T-helper 1 cell treated with Interleukin-12 subunit alpha and Interleukin-12 subunit beta and Interleukin-4 antibody, amounts not matched to agents 30 μg/mL and 1 μg/mL, for 36 hours (primary cell): ENCODE measurements at regions not wholly inside any gene's neighbourhood (a gene's known extent, or its start where the extent isn't known, plus 50 kb on each side); places are given as distances from the start of the nearest gene placed in this dataset.
"Not testable (repeated sequence)": the region's sequence is repeated elsewhere in the genome, so short reads cannot be mapped to it uniquely, and the experiment has no call there.

Source experiments
- H3K27ac Mint-ChIP-seq: one replicate; pipeline ENCODE4 v1.8.0; 2021; ENCODE audit warnings: mild to moderate bottlenecking, mixed read lengths
- H3K27me3 Mint-ChIP-seq: one replicate; pipeline ENCODE4 v1.8.0; 2021; ENCODE audit warnings: low read depth, mixed read lengths
- H3K36me3 Mint-ChIP-seq: one replicate; pipeline ENCODE4 v1.8.0; 2021; ENCODE audit warnings: low read depth, mixed read lengths
- H3K4me1 Mint-ChIP-seq: one replicate; pipeline ENCODE4 v1.8.0; 2021; ENCODE audit warnings: low read depth, mixed read lengths
- H3K4me3 Mint-ChIP-seq: one replicate; pipeline ENCODE4 v1.8.0; 2021; ENCODE audit warnings: mild to moderate bottlenecking, moderate library complexity, mixed read lengths
- H3K9me3 Mint-ChIP-seq: one replicate; pipeline ENCODE4 v1.8.0; 2021; ENCODE audit warnings: mixed read lengths

- H3K27ac Mint-ChIP-seq = no peak overlapping the region
Measured at GRCh38 chrX:66961665-66962064, 322.8 kb upstream of the EDA2R start.

GRCh38 chrX:66931713-66932112, 292.8 kb upstream of the EDA2R start:
- no peaks in the 10 kb centered on the region for H3K27me3 Mint-ChIP-seq
- no peak overlapping the region for H3K27ac Mint-ChIP-seq
- no peaks in the 10 kb centered on the region for H3K4me1 Mint-ChIP-seq
- H3K9me3 Mint-ChIP-seq = peaks cover 9% of the 10 kb centered on the region
- H3K36me3 Mint-ChIP-seq = no peaks in the 10 kb centered on the region
- H3K4me3 Mint-ChIP-seq = no peak overlapping the region

More at GRCh38 chrX:66961665-66962064, 322.8 kb upstream of the EDA2R start:
- Mint-ChIP-seq H3K36me3 (no peaks in the 10 kb centered on the region), H3K4me3 (no peak overlapping the region), H3K4me1 (no peaks in the 10 kb centered on the region), H3K9me3 (peaks cover 16% of the 10 kb centered on the region), H3K27me3 (no peaks in the 10 kb centered on the region)

- not testable (repeated sequence) for H3K27ac Mint-ChIP-seq, H3K27me3 Mint-ChIP-seq, H3K4me1 Mint-ChIP-seq, H3K36me3 Mint-ChIP-seq, H3K9me3 Mint-ChIP-seq, H3K4me3 Mint-ChIP-seq
Measured at GRCh38 chrX:66930516-66930915, 291.6 kb upstream of the EDA2R start.

GRCh38 chrX:66920296-66920695, 281.4 kb upstream of the EDA2R start:
- Mint-ChIP-seq H3K27ac (no peak overlapping the region), H3K4me3 (no peak overlapping the region), H3K36me3 (no peaks in the 10 kb centered on the region), H3K9me3 (no peaks in the 10 kb centered on the region), H3K27me3 (no peaks in the 10 kb centered on the region), H3K4me1 (no peaks in the 10 kb centered on the region)

GRCh38 chrX:66919280-66919832, 280.5 kb upstream of the EDA2R start:
- Mint-ChIP-seq H3K4me1 (no peaks in the 10 kb centered on the region), H3K9me3 (no peaks in the 10 kb centered on the region), H3K27me3 (no peaks in the 10 kb centered on the region), H3K27ac (no peak overlapping the region), H3K4me3 (no peak overlapping the region), H3K36me3 (no peaks in the 10 kb centered on the region)

GRCh38 chrX:66918511-66918910, 279.6 kb upstream of the EDA2R start:
- Mint-ChIP-seq H3K4me1 (no peaks in the 10 kb centered on the region), H3K9me3 (no peaks in the 10 kb centered on the region), H3K27me3 (no peaks in the 10 kb centered on the region), H3K4me3 (no peak overlapping the region), H3K27ac (no peak overlapping the region), H3K36me3 (no peaks in the 10 kb centered on the region)

GRCh38 chrX:66915893-66916292, 277.0 kb upstream of the EDA2R start:
- H3K9me3 Mint-ChIP-seq = no peaks in the 10 kb centered on the region
- no peak overlapping the region for H3K4me3 Mint-ChIP-seq
- H3K27ac Mint-ChIP-seq = no peak overlapping the region
- no peaks in the 10 kb centered on the region for H3K4me1 Mint-ChIP-seq
- no peaks in the 10 kb centered on the region for H3K36me3 Mint-ChIP-seq
- no peaks in the 10 kb centered on the region for H3K27me3 Mint-ChIP-seq

- H3K27me3 Mint-ChIP-seq = no peaks in the 10 kb centered on the region
- H3K36me3 Mint-ChIP-seq = no peaks in the 10 kb centered on the region
- no peak overlapping the region for H3K27ac Mint-ChIP-seq
- H3K9me3 Mint-ChIP-seq = no peaks in the 10 kb centered on the region
- H3K4me3 Mint-ChIP-seq = no peak overlapping the region
- H3K4me1 Mint-ChIP-seq = no peaks in the 10 kb centered on the region
Measured at GRCh38 chrX:66914080-66914479, 275.2 kb upstream of the EDA2R start.

- Mint-ChIP-seq H3K27me3 (no peaks in the 10 kb centered on the region), H3K36me3 (no peaks in the 10 kb centered on the region), H3K4me1 (no peaks in the 10 kb centered on the region), H3K27ac (no peak overlapping the region), H3K4me3 (no peak overlapping the region), H3K9me3 (no peaks in the 10 kb centered on the region)
Measured at GRCh38 chrX:66912417-66912816, 273.5 kb upstream of the EDA2R start.

GRCh38 chrX:66902081-66902480, 263.2 kb upstream of the EDA2R start:
- Mint-ChIP-seq H3K27me3 (no peaks in the 10 kb centered on the region), H3K27ac (no peak overlapping the region), H3K36me3 (no peaks in the 10 kb centered on the region), H3K4me1 (no peaks in the 10 kb centered on the region), H3K4me3 (no peak overlapping the region), H3K9me3 (no peaks in the 10 kb centered on the region)

GRCh38 chrX:66900886-66901285, 262.0 kb upstream of the EDA2R start:
- Mint-ChIP-seq H3K27me3 (no peaks in the 10 kb centered on the region), H3K27ac (no peak overlapping the region), H3K4me1 (no peaks in the 10 kb centered on the region), H3K4me3 (no peak overlapping the region), H3K36me3 (no peaks in the 10 kb centered on the region), H3K9me3 (no peaks in the 10 kb centered on the region)

- Mint-ChIP-seq H3K27me3 (no peaks in the 10 kb centered on the region), H3K9me3 (no peaks in the 10 kb centered on the region), H3K4me1 (no peaks in the 10 kb centered on the region), H3K4me3 (no peak overlapping the region), H3K36me3 (no peaks in the 10 kb centered on the region), H3K27ac (no peak overlapping the region)
Measured at GRCh38 chrX:66892004-66892403, 253.1 kb upstream of the EDA2R start.

- no peak overlapping the region for H3K27ac Mint-ChIP-seq
- H3K36me3 Mint-ChIP-seq = no peaks in the 10 kb centered on the region
- no peaks in the 10 kb centered on the region for H3K4me1 Mint-ChIP-seq
- no peaks in the 10 kb centered on the region for H3K9me3 Mint-ChIP-seq
- no peaks in the 10 kb centered on the region for H3K27me3 Mint-ChIP-seq
- no peak overlapping the region for H3K4me3 Mint-ChIP-seq
Measured at GRCh38 chrX:66889418-66889817, 250.5 kb upstream of the EDA2R start.

- H3K4me1 Mint-ChIP-seq = no peaks in the 10 kb centered on the region
- H3K36me3 Mint-ChIP-seq = no peaks in the 10 kb centered on the region
- no peak overlapping the region for H3K4me3 Mint-ChIP-seq
- no peaks in the 10 kb centered on the region for H3K9me3 Mint-ChIP-seq
- no peak overlapping the region for H3K27ac Mint-ChIP-seq
- no peaks in the 10 kb centered on the region for H3K27me3 Mint-ChIP-seq
Measured at GRCh38 chrX:66882101-66882500, 243.2 kb upstream of the EDA2R start.

- no peak overlapping the region for H3K27ac Mint-ChIP-seq
- H3K9me3 Mint-ChIP-seq = no peaks in the 10 kb centered on the region
- no peak overlapping the region for H3K4me3 Mint-ChIP-seq
- H3K36me3 Mint-ChIP-seq = no peaks in the 10 kb centered on the region
- no peaks in the 10 kb centered on the region for H3K4me1 Mint-ChIP-seq
- no peaks in the 10 kb centered on the region for H3K27me3 Mint-ChIP-seq
Measured at GRCh38 chrX:66876776-66877175, 237.9 kb upstream of the EDA2R start.

GRCh38 chrX:66872771-66873170, 233.9 kb upstream of the EDA2R start:
- Mint-ChIP-seq H3K4me1 (no peaks in the 10 kb centered on the region), H3K4me3 (no peak overlapping the region), H3K27ac (no peak overlapping the region), H3K36me3 (no peaks in the 10 kb centered on the region), H3K9me3 (no peaks in the 10 kb centered on the region), H3K27me3 (no peaks in the 10 kb centered on the region)
